Endothelial cell of umbilical vein (primary cell): ENCODE measurements at regions not wholly inside any gene's neighbourhood (a gene's known extent, or its start where the extent isn't known, plus 50 kb on each side); places are given as distances from the start of the nearest gene placed in this dataset.

ENCODE experiments used
- BruUV-seq: library from RNA; stranded (reverse); fragments of 400-500 nt; replicated peaks from 2 replicates; lab custom pipeline; 2021; lab: Mats Ljungman, UMichigan
- CTCF ChIA-PET: fragments of 300-600, 350-600 bp; sonication (Branson Sonifier 250); formaldehyde crosslinking; loops from one replicate; lab custom pipeline; 2021; ENCODE audit warnings: antibody characterized with exemption, inconsistent platforms; lab: Charles Lee
- POLR2A ChIA-PET: fragments of 300-600, 350-600 bp; sonication (Branson Sonifier 250); formaldehyde crosslinking; loops from one replicate; lab custom pipeline; 2021; ENCODE audit warnings: antibody characterized with exemption, inconsistent platforms; lab: Charles Lee
- DNase-seq: peaks from one replicate; pipeline ENCODE4 v3.0.0-alpha.2; 2011; ENCODE audit warnings: low read depth, low spot score
- FAIRE-seq: peaks from 2 replicates; lab custom pipeline; 2011; peaks lifted over from hg19 to GRCh38; lab: Jason Lieb, UNC
- H2AFZ ChIP-seq: 2 replicates; pipeline ENCODE4 v1.6.0; 2012; ENCODE audit warnings: low read depth, low read length, control low read depth, inconsistent platforms
- H3K27ac ChIP-seq: 2 replicates; pipeline ENCODE4 v1.5.1; 2011; ENCODE audit warnings: low read depth, mild to moderate bottlenecking, control low read depth, low read length, moderate library complexity; ENCODE audit not compliant: insufficient read depth
- H3K27me3 ChIP-seq, 2 experiments: 2 replicates each; pipeline versions ENCODE4 v1.6.0 to v1.6.1; 2011; ENCODE audit warnings: low read length in 2 of 2, mixed read lengths in 1 of 2; ENCODE audit not compliant: control insufficient read depth in 2 of 2, insufficient read depth in 2 of 2
- H3K36me3 ChIP-seq, 2 experiments: 2 replicates in 1 of 2; 3 replicates in 1 of 2; pipeline ENCODE4 v1.5.1; 2011; ENCODE audit warnings: low read length in 2 of 2, mild to moderate bottlenecking in 1 of 2, moderate library complexity in 1 of 2; ENCODE audit not compliant: control insufficient read depth in 2 of 2, insufficient read depth in 2 of 2; ENCODE audit errors: extremely low read depth in 1 of 2
- H3K4me1 ChIP-seq: 3 replicates; pipeline ENCODE4 v1.5.1; 2011; ENCODE audit warnings: mild to moderate bottlenecking, low read length; ENCODE audit not compliant: control insufficient read depth, insufficient read depth; ENCODE audit errors: extremely low read depth
- H3K4me2 ChIP-seq: 2 replicates; pipeline ENCODE4 v1.6.1; 2011; ENCODE audit warnings: low read length, control low read depth, mixed read lengths; ENCODE audit not compliant: insufficient read depth
- H3K4me3 ChIP-seq, 3 experiments: fragments of 200-600 bp in 1 of 3; sonication (generic), shearing (Covaris generic) in 1 of 3; replicated peaks in 1 of 3; 2 replicates each; pipeline ENCODE4 v1.5.1; 2011 to 2016; ENCODE audit warnings: control low read depth in 3 of 3, low read length in 3 of 3, mild to moderate bottlenecking in 2 of 3, inconsistent platforms in 1 of 3, low read depth in 1 of 3, moderate library complexity in 1 of 3; ENCODE audit not compliant: insufficient read depth in 1 of 3
- H3K79me2 ChIP-seq: 2 replicates; pipeline ENCODE4 v1.6.0; 2012; ENCODE audit warnings: low read length, inconsistent platforms; ENCODE audit not compliant: control insufficient read depth, insufficient read depth
- H3K9ac ChIP-seq: replicated peaks from 2 replicates; pipeline ENCODE3; 2011; ENCODE audit warnings: low read length, control low read depth; ENCODE audit not compliant: insufficient read depth; ENCODE audit errors: extremely low read depth
- H3K9me1 ChIP-seq: replicated peaks from 3 replicates; pipeline ENCODE4 v1.6.0; 2011; ENCODE audit warnings: mild to moderate bottlenecking, low read length; ENCODE audit not compliant: control insufficient read depth, insufficient read depth; ENCODE audit errors: extremely low read depth
- H3K9me3 ChIP-seq: replicated peaks from 2 replicates; pipeline ENCODE4 v1.5.1; 2012; ENCODE audit warnings: low read length, inconsistent platforms; ENCODE audit not compliant: control insufficient read depth, insufficient read depth
- H4K20me1 ChIP-seq: replicated peaks from 2 replicates; pipeline ENCODE3; 2011; ENCODE audit warnings: mild to moderate bottlenecking, low read length; ENCODE audit not compliant: control insufficient read depth, insufficient read depth; ENCODE audit errors: extremely low read depth
- EZH2 ChIP-seq: IDR thresholded peaks from 2 replicates; pipeline ENCODE4 v1.6.1; 2012; ENCODE audit warnings: borderline replicate concordance, low read depth, mild to moderate bottlenecking, moderate library complexity, low read length, inconsistent platforms; ENCODE audit not compliant: severe bottlenecking
- FOS ChIP-seq: IDR thresholded peaks from 2 replicates; pipeline ENCODE4 v1.6.1; 2011; ENCODE audit warnings: mild to moderate bottlenecking, low read length, moderate library complexity, borderline replicate concordance; ENCODE audit not compliant: insufficient read depth
- GATA2 ChIP-seq: IDR thresholded peaks from 2 replicates; pipeline ENCODE4 v1.7.0; 2011; ENCODE audit warnings: low read depth, mild to moderate bottlenecking, moderate library complexity, mixed read lengths, low read length; ENCODE audit not compliant: insufficient read length, insufficient read depth
- JUN ChIP-seq: IDR thresholded peaks from 2 replicates; pipeline ENCODE4 v1.6.1; 2011; ENCODE audit warnings: borderline replicate concordance, low read depth; ENCODE audit not compliant: insufficient read length, insufficient read depth
- MYC ChIP-seq: IDR thresholded peaks from one replicate; pipeline ENCODE4 v1.6.1; 2011; ENCODE audit warnings: mild to moderate bottlenecking, low read depth, low read length
- POLR2A ChIP-seq: IDR thresholded peaks from 2 replicates; pipeline ENCODE4 v1.6.1; 2012; ENCODE audit warnings: low read depth, mild to moderate bottlenecking, control low read depth, low read length
- POLR2AphosphoS5 ChIP-seq: IDR thresholded peaks from 2 replicates; pipeline ENCODE4 v1.6.1; 2012; ENCODE audit warnings: low read depth, mild to moderate bottlenecking, control low read depth, low read length, moderate library complexity; ENCODE audit not compliant: insufficient read depth
- dilution Hi-C: fragments of 300-500 bp; cut with MboI; formaldehyde crosslinking; loops from one replicate; pipeline ENCODE4 v1.15.0; 2019; ENCODE audit warnings: low sequenced_read_pairs; ENCODE audit not compliant: extremely low pct_ligation_motif_present
- intact Hi-C: fragments of 100-400 bp; cut with micrococcal nuclease; formaldehyde crosslinking; loops from one replicate; pipeline ENCODE4 v1.10.0; 2022
- TF ChIP-seq, protein P1 (sequence below), 2 donors: IDR thresholded peaks; 1 replicate in 1 of 2; 2 replicates in 1 of 2; pipeline ENCODE4 v1.5.1; 2011; ENCODE audit warnings: low read length in 2 of 2, mild to moderate bottlenecking in 2 of 2, moderate library complexity in 2 of 2, control low read depth in 1 of 2, inconsistent platforms in 1 of 2, low read depth in 1 of 2; ENCODE audit not compliant: insufficient read depth in 1 of 2; ENCODE audit errors: extremely low read depth in 1 of 2
- TF ChIP-seq, protein P2 (sequence below): IDR thresholded peaks from 2 replicates; pipeline ENCODE4 v1.6.1; 2011; ENCODE audit not compliant: insufficient read depth, insufficient read length

DNA sequence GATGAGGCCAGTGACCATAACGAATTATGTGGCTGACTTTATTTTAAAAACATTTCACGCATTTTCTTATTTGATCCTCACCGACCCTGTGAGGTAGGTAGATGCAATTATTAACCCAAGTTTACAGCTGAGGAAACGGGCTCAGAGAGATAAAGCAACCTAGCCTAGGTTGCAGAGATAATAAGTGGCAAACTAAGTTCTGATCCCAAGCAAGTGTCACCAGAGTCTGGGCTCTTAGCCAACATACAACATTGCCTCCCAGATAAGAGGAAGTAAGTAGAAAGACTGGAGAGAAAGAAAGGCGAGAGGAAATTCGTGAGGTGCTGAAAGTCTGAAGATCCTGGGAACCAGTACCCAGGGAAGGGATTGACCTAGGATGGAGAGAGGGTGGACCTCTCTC, 77.4 kb upstream of the GPR50 start:
- no peak for DNase-seq
- intact Hi-C loops (no loop called here), dilution Hi-C loops (no loop called here)
- Histone ChIP-seq H3K4me3 (no peak overlapping the region), H3K27ac (no peak overlapping the region), H3K36me3 (no peaks in the 10 kb centered on the region), H3K9me3 (no peaks in the 10 kb centered on the region), H3K9ac (no peak overlapping the region), H2AFZ (no peak overlapping the region), H3K27me3 (no peaks in the 10 kb centered on the region), H4K20me1 (no peaks in the 10 kb centered on the region), H3K79me2 (no peaks in the 10 kb centered on the region), H3K4me2 (no peak overlapping the region), H3K9me1 (no peaks in the 10 kb centered on the region), H3K4me1 (no peaks in the 10 kb centered on the region)
- CTCF ChIA-PET, result no interaction called here
- TF ChIP-seq JUN, result no peak
- TF ChIP-seq POLR2A, result no peak
- no peak for TF ChIP-seq MYC
- no peak for TF ChIP-seq GATA2
- TF ChIP-seq, protein P1, sequence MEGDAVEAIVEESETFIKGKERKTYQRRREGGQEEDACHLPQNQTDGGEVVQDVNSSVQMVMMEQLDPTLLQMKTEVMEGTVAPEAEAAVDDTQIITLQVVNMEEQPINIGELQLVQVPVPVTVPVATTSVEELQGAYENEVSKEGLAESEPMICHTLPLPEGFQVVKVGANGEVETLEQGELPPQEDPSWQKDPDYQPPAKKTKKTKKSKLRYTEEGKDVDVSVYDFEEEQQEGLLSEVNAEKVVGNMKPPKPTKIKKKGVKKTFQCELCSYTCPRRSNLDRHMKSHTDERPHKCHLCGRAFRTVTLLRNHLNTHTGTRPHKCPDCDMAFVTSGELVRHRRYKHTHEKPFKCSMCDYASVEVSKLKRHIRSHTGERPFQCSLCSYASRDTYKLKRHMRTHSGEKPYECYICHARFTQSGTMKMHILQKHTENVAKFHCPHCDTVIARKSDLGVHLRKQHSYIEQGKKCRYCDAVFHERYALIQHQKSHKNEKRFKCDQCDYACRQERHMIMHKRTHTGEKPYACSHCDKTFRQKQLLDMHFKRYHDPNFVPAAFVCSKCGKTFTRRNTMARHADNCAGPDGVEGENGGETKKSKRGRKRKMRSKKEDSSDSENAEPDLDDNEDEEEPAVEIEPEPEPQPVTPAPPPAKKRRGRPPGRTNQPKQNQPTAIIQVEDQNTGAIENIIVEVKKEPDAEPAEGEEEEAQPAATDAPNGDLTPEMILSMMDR (IDR thresholded peaks at IDR 0.05; ENCODE audit: extremely low read depth in 1 of 2, insufficient read depth in 1 of 2, low read depth in 1 of 2, low read length in 2 of 2), result no peak
- TF ChIP-seq FOS, result no peak
- TF ChIP-seq, protein P2, sequence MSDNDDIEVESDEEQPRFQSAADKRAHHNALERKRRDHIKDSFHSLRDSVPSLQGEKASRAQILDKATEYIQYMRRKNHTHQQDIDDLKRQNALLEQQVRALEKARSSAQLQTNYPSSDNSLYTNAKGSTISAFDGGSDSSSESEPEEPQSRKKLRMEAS, result no peak
- no peak for TF ChIP-seq EZH2
- no peak for TF ChIP-seq POLR2AphosphoS5
- FAIRE-seq, result no peak
- BruUV-seq, result no TSS peak
- POLR2A ChIA-PET, result no interaction called here
